HG03196 (cell line): ENCODE measurements at regions not wholly inside any gene's neighbourhood (a gene's known extent, or its start where the extent isn't known, plus 50 kb on each side); places are given as distances from the start of the nearest gene placed in this dataset.
"Not testable (repeated sequence)": the region's sequence is repeated elsewhere in the genome, so short reads cannot be mapped to it uniquely, and the experiment has no call there.

ENCODE experiments used
- ATAC-seq: cut with Tn5 transposase; IDR thresholded peaks from one replicate; pipeline ENCODE4 v1.9.1; 2021; ENCODE audit not compliant: unreplicated experiment

- ATAC-seq = no peak
Measured at GRCh38 chr4:1572964-1573720, 111.0 kb downstream of the FAM53A start.

DNA sequence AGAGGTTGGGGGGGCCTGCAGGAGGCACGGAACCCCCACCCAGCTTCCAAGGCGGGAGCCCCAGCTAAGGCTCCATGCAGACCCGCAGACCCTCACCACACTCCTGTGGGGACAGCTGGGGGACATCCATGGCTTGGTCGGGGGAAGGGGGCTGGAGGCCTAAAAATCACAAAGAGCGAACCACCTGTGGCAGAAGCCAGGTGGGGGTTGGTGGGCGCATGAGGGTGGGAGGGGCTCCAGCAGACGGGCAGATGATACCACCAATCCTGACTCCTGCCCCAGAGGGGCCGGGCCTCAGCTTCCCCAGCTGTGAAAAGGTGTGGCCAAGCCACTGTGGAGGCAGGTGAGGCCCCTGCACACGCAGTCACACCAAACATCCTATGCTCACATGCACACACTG, 111.6 kb downstream of the FAM53A start:
- no peak for ATAC-seq

GRCh38 chr4:1572010-1572385, 112.1 kb downstream of the FAM53A start:
- no peak for ATAC-seq

- ATAC-seq = no peak
Measured at GRCh38 chr4:1571165-1572009, 112.7 kb downstream of the FAM53A start.

DNA sequence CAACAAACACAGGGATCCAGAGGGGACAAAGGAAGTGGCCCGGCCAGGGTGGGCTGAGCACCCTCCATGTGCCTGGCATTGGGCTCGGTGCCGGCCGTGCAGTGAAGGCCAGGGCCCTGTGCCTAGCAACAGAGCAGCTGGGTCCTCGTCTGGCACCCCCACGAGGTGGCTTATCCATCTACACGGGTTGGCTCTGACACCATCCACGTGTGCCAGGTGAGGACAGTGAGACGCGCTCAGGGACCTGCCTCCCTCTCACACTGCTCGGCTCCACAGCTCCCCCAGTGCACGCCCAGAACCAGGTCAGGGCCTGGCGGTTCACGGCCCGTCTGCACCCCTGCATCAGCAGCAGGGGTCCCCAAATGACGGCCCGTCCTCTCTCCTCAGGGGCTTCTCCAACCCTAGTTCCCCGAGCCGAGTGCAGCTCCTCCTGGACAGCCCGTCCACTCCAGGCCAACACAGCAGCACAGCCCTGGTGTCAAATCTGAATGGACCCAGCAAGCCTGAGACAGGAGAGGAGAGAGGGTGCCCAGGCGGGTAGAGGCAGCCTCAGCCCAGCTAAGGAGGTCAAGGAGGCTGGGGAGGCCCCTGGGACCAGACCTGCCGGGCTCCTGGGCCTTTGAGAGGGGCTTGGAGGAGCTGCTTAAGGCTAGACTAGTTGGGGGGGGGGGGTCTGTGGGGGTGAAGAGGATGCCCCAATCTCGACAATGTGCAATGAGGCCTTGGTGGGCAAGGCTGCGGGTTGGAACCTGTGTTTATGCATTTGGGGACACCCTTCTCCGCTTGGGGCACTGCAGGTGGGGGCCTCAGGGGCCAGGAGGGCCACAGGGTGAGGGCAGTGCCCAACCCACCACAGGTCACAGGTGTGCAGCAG, 113.6 kb downstream of the FAM53A start:
- no peak for ATAC-seq

GRCh38 chr4:1569461-1570151, 114.5 kb downstream of the FAM53A start:
- no peak for ATAC-seq

GRCh38 chr4:1568855-1569460, 115.2 kb downstream of the FAM53A start:
- no peak for ATAC-seq

DNA sequence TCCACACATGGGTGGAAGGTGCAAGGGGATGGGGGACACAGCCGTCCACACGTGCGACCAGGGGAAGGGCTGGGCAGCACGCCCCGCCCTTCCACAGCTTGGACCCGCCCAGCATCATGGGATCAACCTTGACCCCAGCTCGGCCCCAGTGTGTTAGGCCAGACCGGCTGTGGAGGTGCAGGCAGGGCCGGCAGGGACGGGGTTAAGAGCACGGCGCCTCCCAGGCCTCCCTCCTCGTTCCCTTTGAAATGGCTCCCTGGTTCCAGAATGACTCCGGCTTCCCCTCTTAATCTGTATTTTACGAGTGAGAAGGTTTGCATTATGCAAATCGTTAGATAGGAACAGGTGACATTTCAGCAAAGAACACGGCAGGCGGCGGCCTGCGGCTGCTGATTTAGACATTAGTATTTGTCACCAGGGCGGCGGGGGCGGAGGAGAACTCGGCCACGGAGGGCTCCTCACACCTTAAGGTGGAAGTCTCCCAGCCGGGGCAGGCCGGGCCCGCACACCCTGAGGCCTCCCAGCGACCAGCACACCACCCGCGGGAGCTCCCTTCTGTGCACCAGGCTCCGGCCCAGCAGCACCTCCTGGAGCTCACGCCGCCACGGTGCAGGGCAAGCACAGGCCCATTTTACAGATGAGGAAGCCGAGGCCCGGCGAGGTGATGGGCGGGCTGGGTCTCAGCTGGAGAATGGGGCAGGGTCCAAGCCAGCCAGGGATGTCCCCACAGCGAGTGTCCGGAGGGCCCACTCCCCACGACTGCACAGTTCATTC, 116.1 kb downstream of the FAM53A start:
- ATAC-seq = no peak

DNA sequence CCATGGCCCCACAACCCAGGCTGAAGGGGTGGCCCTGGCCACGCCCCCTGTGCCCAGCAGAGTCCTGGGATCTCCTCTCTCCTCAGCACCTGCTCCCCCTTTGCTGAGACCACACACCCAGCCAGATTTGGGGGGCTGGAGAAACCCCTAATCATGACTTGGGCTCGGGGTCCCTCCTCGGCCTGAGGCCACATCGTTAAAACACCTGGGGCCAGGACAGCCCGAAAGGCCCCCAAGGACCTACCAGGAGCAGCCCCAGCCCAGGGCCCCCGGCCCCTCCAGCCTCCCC, 116.7 kb downstream of the FAM53A start:
- no peak for ATAC-seq

DNA sequence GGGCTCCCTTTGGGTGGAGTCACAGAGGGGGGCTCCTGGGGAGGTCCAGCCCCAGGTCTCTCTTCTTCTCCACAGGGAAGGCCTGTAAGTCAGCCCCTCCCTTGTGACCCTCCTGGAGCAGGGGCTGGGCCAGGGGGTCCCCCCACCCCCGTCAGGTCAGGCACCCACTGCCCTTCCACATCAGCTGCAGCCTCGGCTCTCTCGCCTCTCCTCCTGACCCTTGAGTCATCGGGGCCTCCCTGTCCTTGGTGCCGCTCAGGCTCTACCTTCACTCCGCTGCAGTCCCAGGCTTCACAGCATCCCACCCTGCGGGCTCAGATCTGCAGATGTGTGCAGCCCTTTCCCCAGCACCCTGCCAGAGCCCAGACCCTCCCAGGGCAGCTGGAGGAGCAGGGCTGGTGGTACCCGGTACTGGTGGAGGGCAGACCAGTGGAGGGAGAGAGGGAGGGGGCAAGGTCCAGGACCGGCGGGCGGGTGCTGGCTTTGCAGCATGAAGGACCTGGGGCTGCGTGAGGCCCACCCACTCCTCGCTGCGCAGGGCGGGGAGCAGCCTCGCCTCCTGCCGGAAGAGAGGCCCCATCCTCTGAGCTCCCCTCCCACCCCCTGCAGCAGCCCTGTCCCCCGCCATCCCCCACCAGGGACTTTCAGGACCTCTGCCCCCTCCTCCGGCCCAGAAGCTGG, 117.1 kb downstream of the FAM53A start:
- no peak for ATAC-seq

- not testable (repeated sequence) for ATAC-seq
Measured at GRCh38 chr4:1566301-1566837, 117.7 kb downstream of the FAM53A start.

DNA sequence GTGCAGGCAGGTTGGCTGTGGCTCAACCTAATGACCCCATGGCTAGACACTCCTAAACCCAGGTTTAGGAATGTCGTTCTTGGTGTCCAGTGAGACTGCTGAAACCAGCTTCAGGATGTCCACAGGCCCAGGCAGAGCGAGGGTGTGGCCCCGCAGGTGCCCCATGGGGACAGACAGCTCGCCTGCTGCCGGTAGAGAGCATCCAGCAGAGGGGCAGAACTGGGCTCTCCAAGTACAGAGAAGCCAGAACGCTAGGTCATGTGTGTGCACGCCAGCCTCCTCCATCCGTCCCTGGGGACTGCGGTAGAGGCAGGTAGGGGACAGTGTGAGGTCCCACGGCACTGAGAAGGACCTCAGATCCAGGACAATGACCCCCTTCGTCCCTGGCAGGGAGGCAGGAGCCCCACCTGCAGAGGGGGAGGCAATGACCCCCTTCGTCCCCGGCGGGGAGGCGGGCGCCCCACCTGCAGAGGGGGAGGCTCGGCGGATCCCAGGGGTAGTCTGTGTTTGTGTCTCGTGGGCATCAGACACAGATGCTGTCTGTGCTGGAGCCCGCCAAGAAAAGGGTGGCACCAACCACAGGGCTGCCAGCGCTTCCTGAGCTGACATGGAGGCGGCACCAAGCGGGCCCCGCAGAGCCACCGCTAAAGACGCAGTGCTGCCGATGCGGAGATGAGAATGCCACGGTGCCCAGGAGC, 118.4 kb downstream of the FAM53A start:
- no peak for ATAC-seq

DNA sequence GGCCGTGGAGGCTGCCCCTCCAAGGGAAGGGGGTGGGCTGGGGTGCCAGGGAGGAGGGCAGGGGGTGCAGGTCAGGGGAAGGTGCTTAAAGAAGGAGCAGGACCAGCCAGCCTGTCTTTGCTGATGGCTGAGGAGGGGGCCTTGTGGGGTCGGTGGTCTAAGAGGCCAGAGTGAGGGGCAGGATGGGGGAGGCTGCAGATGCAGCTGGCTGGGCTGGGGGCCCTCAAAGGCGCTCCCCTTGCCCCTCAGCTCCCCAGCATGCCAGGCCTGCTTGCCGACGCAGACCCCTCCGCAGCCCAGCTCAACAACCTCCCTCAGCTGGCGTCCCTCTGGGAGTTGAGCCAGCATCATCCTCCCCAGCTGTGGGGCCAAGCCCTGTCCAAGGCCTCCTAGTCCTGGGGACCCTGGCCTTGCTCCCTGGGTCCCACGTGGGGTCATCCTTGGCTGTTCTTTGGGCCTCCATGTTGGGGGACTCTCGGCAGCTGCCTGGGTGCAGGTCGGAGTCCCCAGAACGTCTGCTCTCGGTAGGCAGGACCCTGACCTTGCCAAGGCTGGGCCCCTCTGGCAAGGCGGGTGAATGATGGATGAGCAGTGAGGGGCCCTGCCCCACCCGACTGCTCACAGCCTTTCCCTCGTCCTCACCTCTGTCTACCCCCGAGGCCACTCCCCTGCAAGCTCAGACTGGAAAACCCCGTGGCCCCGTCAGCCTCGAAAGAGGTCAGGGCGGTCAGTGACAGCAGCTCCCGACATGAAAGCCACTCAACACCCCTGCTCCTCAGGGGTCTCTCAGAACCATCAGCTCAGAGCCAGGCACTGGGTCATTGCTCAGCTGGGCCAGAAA, 119.4 kb downstream of the FAM53A start:
- ATAC-seq = no peak

GRCh38 chr4:1563768-1564485, 120.2 kb downstream of the FAM53A start:
- ATAC-seq = no peak

DNA sequence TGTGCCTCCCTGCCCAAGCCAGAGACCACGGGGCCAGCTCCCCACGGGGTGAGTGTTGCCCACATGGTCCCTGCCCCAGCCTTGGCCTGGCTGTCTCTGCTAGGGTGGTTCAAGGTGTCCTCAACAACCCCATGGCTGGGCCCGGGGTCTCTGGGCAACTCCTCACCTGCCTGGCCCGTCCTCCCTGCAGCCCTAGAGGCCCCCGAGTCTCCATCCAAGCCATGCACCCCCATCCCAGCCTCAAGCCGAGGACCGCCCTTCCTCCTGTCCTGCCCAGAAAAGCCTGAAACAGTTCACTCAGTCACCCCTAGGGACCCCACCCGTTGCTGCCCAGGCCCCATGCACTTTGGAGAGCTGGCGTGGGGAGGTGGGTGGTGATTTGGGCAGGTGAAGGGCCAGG, 120.9 kb downstream of the FAM53A start:
- ATAC-seq = no peak

GRCh38 chr4:1562771-1563170, 121.3 kb downstream of the FAM53A start:
- no peak for ATAC-seq

DNA sequence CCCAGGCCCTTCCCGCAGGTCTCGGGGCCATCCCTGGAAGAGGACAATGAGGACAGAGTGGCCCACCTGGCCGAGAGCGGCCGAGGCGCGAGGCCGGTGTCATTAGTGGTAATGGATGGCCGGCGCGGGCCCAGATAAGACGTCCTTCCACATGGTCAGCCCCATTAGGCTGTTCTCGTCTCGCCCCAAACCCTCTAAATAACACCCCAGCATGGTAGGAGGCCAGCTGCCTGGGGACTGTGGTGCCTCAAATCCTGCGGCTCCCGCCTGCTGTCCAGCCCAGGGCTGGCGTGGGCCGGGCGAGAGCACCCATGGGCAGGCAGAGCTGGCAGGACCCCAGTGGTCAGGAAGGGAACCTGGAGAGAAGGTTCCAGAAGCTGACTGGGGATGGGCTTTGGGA, 121.7 kb downstream of the FAM53A start:
- ATAC-seq = no peak
